DND-41 (cell line): ENCODE measurements at regions not wholly inside any gene's neighbourhood (a gene's known extent, or its start where the extent isn't known, plus 50 kb on each side); places are given as distances from the start of the nearest gene placed in this dataset.

Experiments
- ATAC-seq: fragments of 200-7000 bp; cut with Tn5 transposase; 3 replicates; pipeline ENCODE4 v1.9.1; 2021; ENCODE audit warnings: low read depth; ENCODE audit not compliant: insufficient read depth
- DNase-seq: peaks from one replicate; pipeline ENCODE4 v3.0.0-alpha.2; 2020
- H2AFZ ChIP-seq: 2 replicates; pipeline ENCODE4 v1.6.0; 2012; ENCODE audit warnings: low read depth, low read length
- H3K27ac ChIP-seq: 2 replicates; pipeline ENCODE4 v1.5.1; 2012; ENCODE audit warnings: low read length, inconsistent platforms
- H3K27me3 ChIP-seq: fragments of 200-600 bp; sonication (generic); 2 replicates; pipeline ENCODE4 v1.6.0; 2012; ENCODE audit warnings: low read length, mild to moderate bottlenecking, inconsistent platforms; ENCODE audit not compliant: insufficient read depth, poor library complexity
- H3K36me3 ChIP-seq: 2 replicates; pipeline ENCODE4 v1.5.1; 2012; ENCODE audit warnings: low read length, inconsistent platforms; ENCODE audit not compliant: insufficient read depth
- H3K4me1 ChIP-seq: 2 replicates; pipeline ENCODE4 v1.5.1; 2012; ENCODE audit warnings: mild to moderate bottlenecking, low read length; ENCODE audit not compliant: insufficient read depth
- H3K4me2 ChIP-seq: 2 replicates; pipeline ENCODE4 v1.6.0; 2012; ENCODE audit warnings: mild to moderate bottlenecking, moderate library complexity, low read length, inconsistent platforms; ENCODE audit not compliant: insufficient read depth
- H3K4me3 ChIP-seq, 2 experiments: fragments of 200-600 bp in 1 of 2; shearing (Covaris generic) in 1 of 2; 2 replicates each; pipeline ENCODE4 v1.5.1; 2012 to 2016; ENCODE audit warnings: inconsistent platforms in 2 of 2, low read length in 2 of 2, mild to moderate bottlenecking in 2 of 2, low read depth in 1 of 2, moderate library complexity in 1 of 2
- H3K79me2 ChIP-seq: 2 replicates; pipeline ENCODE4 v1.6.0; 2012; ENCODE audit warnings: low read length, inconsistent platforms; ENCODE audit not compliant: insufficient read depth
- H3K9ac ChIP-seq: 2 replicates; pipeline ENCODE4 v1.6.0; 2012; ENCODE audit warnings: low read depth, mild to moderate bottlenecking, inconsistent platforms, low read length, moderate library complexity
- H3K9me3 ChIP-seq: 2 replicates; pipeline ENCODE4 v1.5.1; 2012; ENCODE audit warnings: low read length, moderate library complexity, mild to moderate bottlenecking, inconsistent platforms; ENCODE audit not compliant: insufficient read depth, severe bottlenecking
- H4K20me1 ChIP-seq: 2 replicates; pipeline ENCODE4 v1.6.0; 2012; ENCODE audit warnings: low read length; ENCODE audit not compliant: insufficient read depth
- CTCF ChIP-seq: IDR thresholded peaks from 2 replicates; pipeline ENCODE4 v1.5.1; 2012; ENCODE audit warnings: borderline replicate concordance, low read length, moderate library complexity, mild to moderate bottlenecking; ENCODE audit not compliant: poor library complexity, severe bottlenecking; ENCODE audit errors: extremely low read depth
- EZH2 ChIP-seq: IDR thresholded peaks from 3 replicates; pipeline ENCODE4 v1.6.1; 2012; ENCODE audit warnings: borderline replicate concordance, low read depth, mild to moderate bottlenecking, moderate library complexity, low read length, inconsistent platforms; ENCODE audit not compliant: severe bottlenecking

DNA sequence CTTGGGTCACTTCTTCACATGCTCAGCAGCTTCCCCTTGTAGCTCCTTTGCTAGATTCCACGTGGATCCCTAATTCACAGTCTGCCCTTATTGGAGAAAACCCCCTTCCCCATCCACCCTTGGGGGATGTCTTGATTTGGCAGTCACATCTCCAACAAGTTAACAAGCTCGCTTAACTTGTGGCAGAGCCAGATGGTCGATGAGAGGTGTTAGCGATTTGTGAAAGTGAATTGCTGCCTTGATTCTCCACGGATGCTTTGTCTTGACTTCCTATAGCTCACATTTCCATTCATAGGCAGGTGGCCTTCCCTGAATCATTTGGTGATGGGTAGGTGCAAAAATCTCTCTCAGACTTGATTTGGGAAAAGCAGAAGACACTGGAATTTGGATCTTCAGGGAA lies 387.9 kb downstream of the TCERG1L start:
- Histone ChIP-seq H2AFZ (no peak overlapping the region), H3K9me3 (peaks cover 3% of the 10 kb centered on the region), H3K9ac (no peak overlapping the region), H3K4me2 (no peak overlapping the region), H4K20me1 (no peaks in the 10 kb centered on the region; the same call in 1 of the 2 replicates), H3K4me1 (no peaks in the 10 kb centered on the region), H3K27ac (no peak overlapping the region), H3K79me2 (no peaks in the 10 kb centered on the region), H3K36me3 (no peaks in the 10 kb centered on the region), H3K4me3 (no peak overlapping the region), H3K27me3 (no peaks in the 10 kb centered on the region)
- TF ChIP-seq EZH2: no peak
- no peak for TF ChIP-seq CTCF
- DNase-seq: no peak
- ATAC-seq: no peak

GRCh38 chr10:130924138-130924819 lies 387.2 kb downstream of the TCERG1L start:
- Histone ChIP-seq H3K27ac (no peak overlapping the region), H3K4me1 (no peaks in the 10 kb centered on the region), H3K9me3 (peaks cover 3% of the 10 kb centered on the region), H3K36me3 (no peaks in the 10 kb centered on the region), H3K4me2 (no peak overlapping the region), H4K20me1 (no peaks in the 10 kb centered on the region; the same call in 1 of the 2 replicates), H3K79me2 (no peaks in the 10 kb centered on the region), H2AFZ (no peak overlapping the region), H3K27me3 (no peaks in the 10 kb centered on the region), H3K4me3 (no peak overlapping the region), H3K9ac (no peak overlapping the region)
- ATAC-seq (peak; percentile 72), DNase-seq (peak; percentile 52)
- TF ChIP-seq CTCF (no peak), EZH2 (no peak)

DNA sequence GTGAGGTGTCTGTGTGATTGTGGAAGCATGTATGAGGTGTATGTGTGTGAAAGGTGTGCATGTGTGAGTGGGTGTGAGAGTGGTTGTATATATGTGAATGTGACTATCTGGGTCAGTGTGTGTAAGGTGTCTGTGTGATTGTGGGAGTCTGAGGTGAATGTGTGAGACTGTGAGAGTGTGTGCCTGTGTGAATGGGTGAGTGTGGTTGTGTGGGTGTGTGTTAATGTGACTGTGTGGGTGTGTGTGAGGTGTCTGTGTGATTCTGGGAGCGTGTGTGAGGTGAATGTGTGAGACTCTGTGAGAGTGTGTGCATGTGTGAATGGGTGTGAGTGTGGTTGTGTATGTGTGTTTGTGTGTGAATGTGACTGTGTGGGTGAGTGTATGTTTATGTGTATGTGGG lies 385.1 kb downstream of the TCERG1L start:
- Histone ChIP-seq H3K79me2 (no peaks in the 10 kb centered on the region), H3K27ac (no peak overlapping the region), H4K20me1 (no peaks in the 10 kb centered on the region; the same call in 1 of the 2 replicates), H3K4me1 (no peaks in the 10 kb centered on the region), H3K9me3 (peaks cover 3% of the 10 kb centered on the region), H3K9ac (no peak overlapping the region), H3K4me2 (no peak overlapping the region), H3K27me3 (no peaks in the 10 kb centered on the region), H2AFZ (no peak overlapping the region), H3K4me3 (no peak overlapping the region), H3K36me3 (no peaks in the 10 kb centered on the region)
- no peak for TF ChIP-seq EZH2
- no peak for TF ChIP-seq CTCF
- DNase-seq (no peak), ATAC-seq (no peak)
